RWPE2 (cell line): ENCODE measurements at regions not wholly inside any gene's neighbourhood (a gene's known extent, or its start where the extent isn't known, plus 50 kb on each side); places are given as distances from the start of the nearest gene placed in this dataset.

Source experiments
- ATAC-seq: fragments of 200-7000 bp; cut with Tn5 transposase; 3 replicates; pipeline ENCODE4 v1.9.1; 2021; ENCODE audit warnings: low read depth
- DNase-seq: peaks from one replicate; pipeline ENCODE4 v3.0.0-alpha.2; 2020; ENCODE audit warnings: low spot score
- H3K27ac ChIP-seq: fragments of 450-650 bp; 2 replicates; pipeline ENCODE4 v1.5.1; 2017; ENCODE audit warnings: mild to moderate bottlenecking; ENCODE audit not compliant: poor library complexity, severe bottlenecking
- H3K27me3 ChIP-seq: fragments of 250-450 bp; sonication (Bioruptor Pico); 2 replicates; pipeline ENCODE4 v1.5.1; 2021; ENCODE audit warnings: mild to moderate bottlenecking, moderate library complexity; ENCODE audit not compliant: insufficient read depth, poor library complexity, severe bottlenecking
- H3K36me3 ChIP-seq: fragments of 250-450 bp; sonication (Bioruptor Pico); 2 replicates; pipeline ENCODE4 v1.5.1; 2020; ENCODE audit warnings: low read depth, mild to moderate bottlenecking, moderate library complexity
- H3K4me1 ChIP-seq: fragments of 250-450 bp; sonication (Bioruptor Pico); 2 replicates; pipeline ENCODE4 v1.5.1; 2021; ENCODE audit warnings: mild to moderate bottlenecking, moderate library complexity; ENCODE audit not compliant: insufficient read depth, poor library complexity, severe bottlenecking
- H3K4me3 ChIP-seq: fragments of 250-450 bp; sonication (Bioruptor Pico); 2 replicates; pipeline ENCODE4 v1.5.1; 2021; ENCODE audit warnings: mild to moderate bottlenecking, moderate library complexity; ENCODE audit not compliant: severe bottlenecking
- H3K9me3 ChIP-seq: fragments of 250-450 bp; sonication (Bioruptor Pico); 2 replicates; pipeline ENCODE4 v1.5.1; 2021; ENCODE audit warnings: mild to moderate bottlenecking, moderate library complexity; ENCODE audit not compliant: severe bottlenecking
- CTCF ChIP-seq: fragments of 450-650 bp; IDR thresholded peaks from one replicate; pipeline ENCODE4 v1.5.1; 2017; ENCODE audit warnings: mild to moderate bottlenecking, moderate library complexity; ENCODE audit not compliant: poor library complexity, severe bottlenecking

DNA sequence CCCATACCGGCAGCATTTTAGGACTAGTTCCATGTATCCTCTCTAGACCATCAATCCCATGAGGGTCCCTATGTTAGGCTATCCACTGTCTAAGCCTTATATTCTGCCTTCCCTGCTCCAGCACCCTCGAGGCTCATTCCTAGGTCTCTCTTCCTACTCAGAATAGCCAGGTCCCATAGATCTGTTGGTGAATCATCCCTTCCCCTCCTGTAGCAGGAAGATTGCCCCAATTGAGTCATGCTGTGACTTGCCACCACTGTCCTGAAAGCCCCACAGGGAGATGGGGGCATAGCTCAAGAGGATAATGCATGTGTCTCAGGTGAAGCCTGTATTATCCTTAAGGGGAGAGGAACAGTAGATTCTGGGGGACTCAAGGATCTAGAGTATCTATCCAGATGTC, 143.1 kb upstream of the MOCS1 start:
- no peak for ATAC-seq
- no peak for DNase-seq
- Histone ChIP-seq H3K27ac (no peak overlapping the region), H3K36me3 (no peaks in the 10 kb centered on the region), H3K9me3 (no peaks in the 10 kb centered on the region), H3K4me3 (no peak overlapping the region), H3K27me3 (no peaks in the 10 kb centered on the region), H3K4me1 (no peaks in the 10 kb centered on the region)
- no peak for TF ChIP-seq CTCF

GRCh38 chr6:40075056-40075590, 140.9 kb upstream of the MOCS1 start:
- ATAC-seq (no peak), DNase-seq (no peak)
- Histone ChIP-seq H3K27ac (no peak overlapping the region), H3K4me1 (no peaks in the 10 kb centered on the region), H3K27me3 (no peaks in the 10 kb centered on the region), H3K9me3 (no peaks in the 10 kb centered on the region), H3K36me3 (no peaks in the 10 kb centered on the region), H3K4me3 (no peak overlapping the region)
- TF ChIP-seq CTCF, result no peak

- Histone ChIP-seq H3K9me3 (no peaks in the 10 kb centered on the region), H3K27me3 (no peaks in the 10 kb centered on the region)
- ATAC-seq, result peak; percentile 42; the same call in 1 of the 3 replicates
Observed at GRCh38 chr6:40074306-40075055, 140.2 kb upstream of the MOCS1 start.

GRCh38 chr6:40066372-40066771, 132.1 kb upstream of the MOCS1 start:
- H3K4me1 ChIP-seq, result no peaks in the 10 kb centered on the region
- H3K27ac ChIP-seq, result no peak overlapping the region
- no peaks in the 10 kb centered on the region for H3K36me3 ChIP-seq
- no peak for TF ChIP-seq CTCF
- ATAC-seq, result no peak
- no peaks in the 10 kb centered on the region for H3K9me3 ChIP-seq
- H3K4me3 ChIP-seq, result no peak overlapping the region
- no peaks in the 10 kb centered on the region for H3K27me3 ChIP-seq
- no peak for DNase-seq

More at GRCh38 chr6:40074306-40075055, 140.2 kb upstream of the MOCS1 start:
- no peak overlapping the region for H3K4me3 ChIP-seq
- H3K36me3 ChIP-seq, result no peaks in the 10 kb centered on the region
- H3K4me1 ChIP-seq, result no peaks in the 10 kb centered on the region
- H3K27ac ChIP-seq, result no peak overlapping the region
- no peak for DNase-seq
- no peak for TF ChIP-seq CTCF

DNA sequence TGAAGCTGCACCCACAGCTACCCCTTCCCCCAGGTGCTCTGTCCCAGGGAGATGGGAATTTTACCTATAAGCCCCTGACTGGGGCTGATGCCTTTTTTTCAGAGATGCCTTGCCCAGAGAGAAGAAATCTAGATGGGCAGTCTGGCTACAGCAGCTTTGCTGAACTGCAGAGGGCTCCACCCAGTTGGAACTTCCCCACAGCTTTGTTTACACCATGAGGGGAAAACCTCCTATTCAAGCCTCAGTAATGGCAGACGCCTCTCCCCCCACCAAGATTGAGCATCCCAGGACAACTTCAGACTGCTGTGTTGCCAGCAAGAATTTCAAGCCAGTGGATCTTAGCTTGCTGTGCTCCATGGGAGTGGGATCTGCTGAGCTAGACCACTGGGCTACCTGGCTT, 122.6 kb upstream of the MOCS1 start:
- no peak for TF ChIP-seq CTCF
- H3K9me3 ChIP-seq, result no peaks in the 10 kb centered on the region
- no peak for ATAC-seq

More for the DNA sequence above, 122.6 kb upstream of the MOCS1 start:
- Histone ChIP-seq H3K27me3 (no peaks in the 10 kb centered on the region), H3K4me1 (no peaks in the 10 kb centered on the region), H3K27ac (no peak overlapping the region), H3K4me3 (no peak overlapping the region), H3K36me3 (no peaks in the 10 kb centered on the region)
- DNase-seq, result no peak
